Ishikawa (cell line): ENCODE measurements at regions not wholly inside any gene's neighbourhood (a gene's known extent, or its start where the extent isn't known, plus 50 kb on each side); places are given as distances from the start of the nearest gene placed in this dataset.

Experiments
- CEBPB ChIP-seq: IDR thresholded peaks from 2 replicates; pipeline ENCODE4 v1.6.1; 2012
- CREB1 ChIP-seq: IDR thresholded peaks from 2 replicates; pipeline ENCODE4 v1.6.1; 2012; ENCODE audit warnings: low read depth
- EGR1 ChIP-seq: IDR thresholded peaks from 2 replicates; pipeline ENCODE4 v1.6.1; 2012
- EP300 ChIP-seq: IDR thresholded peaks from 2 replicates; pipeline ENCODE4 v1.6.1; 2012; ENCODE audit warnings: borderline replicate concordance
- FOXM1 ChIP-seq: IDR thresholded peaks from 2 replicates; pipeline ENCODE4 v1.6.1; 2012; ENCODE audit warnings: low read depth, borderline replicate concordance
- MAX ChIP-seq: IDR thresholded peaks from 2 replicates; pipeline ENCODE4 v1.6.1; 2012
- NFIC ChIP-seq: IDR thresholded peaks from 2 replicates; pipeline ENCODE4 v1.6.1; 2012
- RAD21 ChIP-seq: IDR thresholded peaks from 2 replicates; pipeline ENCODE4 v1.6.1; 2012; ENCODE audit warnings: low read depth
- REST ChIP-seq: IDR thresholded peaks from 2 replicates; pipeline ENCODE4 v1.6.1; 2012; ENCODE audit warnings: low read depth, mild to moderate bottlenecking
- TAF1 ChIP-seq: IDR thresholded peaks from 2 replicates; pipeline ENCODE4 v1.6.1; 2012; ENCODE audit warnings: low read depth, mild to moderate bottlenecking
- TCF12 ChIP-seq: IDR thresholded peaks from 2 replicates; pipeline ENCODE4 v1.6.1; 2012; ENCODE audit warnings: low read depth
- TEAD4 ChIP-seq: IDR thresholded peaks from 2 replicates; pipeline ENCODE4 v1.6.1; 2012
- USF1 ChIP-seq: IDR thresholded peaks from 2 replicates; pipeline ENCODE4 v1.6.1; 2012
- YY1 ChIP-seq: IDR thresholded peaks from 2 replicates; pipeline ENCODE4 v1.6.1; 2012; ENCODE audit warnings: low read depth
- ZBTB7A ChIP-seq: IDR thresholded peaks from 2 replicates; pipeline ENCODE4 v1.6.1; 2012; ENCODE audit warnings: low read depth

DNA sequence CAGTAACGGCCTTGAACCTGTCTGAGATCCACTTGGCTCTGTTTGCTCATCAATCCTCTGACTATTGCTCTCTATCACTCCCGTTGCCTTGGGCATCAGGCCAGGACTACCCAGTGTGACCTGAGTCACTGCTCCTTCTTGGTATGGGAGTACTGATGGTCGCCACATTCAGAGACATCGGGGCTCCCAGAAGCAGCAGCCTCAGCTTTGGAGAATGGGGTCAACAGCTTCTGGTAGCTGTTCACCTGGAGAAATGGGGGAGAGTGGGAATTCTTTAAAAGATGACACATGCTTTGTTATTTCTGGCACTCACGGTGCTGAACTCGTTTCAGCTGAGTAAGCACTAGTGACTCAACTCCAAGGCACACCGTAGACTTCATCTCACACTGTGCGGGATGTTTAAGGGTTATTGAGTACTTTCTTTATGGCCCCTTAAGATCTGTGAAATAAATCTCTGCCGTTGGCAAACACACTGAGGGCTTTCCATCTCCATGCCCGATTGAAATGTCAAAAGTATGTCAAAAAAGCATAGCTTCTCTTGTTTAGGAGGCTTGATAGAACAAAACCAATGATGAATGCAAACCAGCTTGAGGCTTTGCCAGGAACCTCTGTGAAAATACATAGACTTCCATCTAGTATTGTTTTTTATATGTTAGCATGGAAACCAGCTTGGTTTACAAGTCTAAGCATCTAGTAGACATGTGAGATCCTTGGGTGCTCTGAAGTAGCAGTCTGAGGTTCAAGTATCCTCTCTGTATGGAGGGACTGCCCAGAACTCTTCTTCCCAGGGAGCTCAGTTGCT, 333.1 kb downstream of the CXCL12 start:
- TF ChIP-seq YY1 (no peak), TCF12 (no peak), REST (no peak), EGR1 (no peak), CEBPB (no peak), ZBTB7A (no peak), TAF1 (no peak), CREB1 (no peak), RAD21 (no peak), TEAD4 (no peak), NFIC (no peak), FOXM1 (no peak), USF1 (no peak), EP300 (no peak)

- TF ChIP-seq CREB1 (no peak), NFIC (no peak), RAD21 (no peak), TCF12 (no peak), EGR1 (no peak), FOXM1 (no peak)
Observed at GRCh38 chr10:44051091-44051490, 333.8 kb downstream of the CXCL12 start.

DNA sequence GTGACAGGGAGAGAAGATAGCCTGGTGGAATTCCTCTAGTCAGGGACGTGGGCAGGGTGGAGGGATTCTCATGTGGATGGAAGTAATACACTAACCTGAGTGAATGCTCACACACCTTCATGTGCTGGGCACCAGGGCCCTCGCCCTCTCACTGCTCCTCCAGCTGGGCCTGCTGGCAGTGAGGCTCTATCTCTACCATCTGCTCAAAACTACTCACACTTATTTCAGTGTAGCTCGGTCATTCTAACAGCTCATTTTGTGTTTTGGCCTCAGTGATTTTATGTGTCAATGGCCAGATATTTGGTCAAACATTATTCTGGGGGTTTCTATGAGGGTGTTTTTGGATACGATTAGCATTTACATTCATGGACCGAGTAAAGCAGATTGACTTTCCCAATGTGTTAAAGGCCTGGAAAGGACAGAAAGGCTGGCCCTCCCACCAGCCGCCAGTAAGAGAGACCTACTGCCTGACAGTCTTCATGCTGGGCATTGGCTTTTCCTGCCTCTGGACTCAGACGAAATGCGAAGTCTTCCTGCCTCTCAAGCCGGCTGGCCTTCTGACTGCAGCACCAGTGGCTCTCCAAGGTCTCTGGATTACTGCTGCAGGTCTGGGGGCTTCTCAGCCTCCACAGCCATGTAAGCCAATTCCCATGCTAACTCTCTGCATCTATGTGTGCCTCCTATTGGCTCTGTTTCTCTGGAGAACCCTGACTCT, 335.4 kb downstream of the CXCL12 start:
- TF ChIP-seq CREB1 (no peak), FOXM1 (no peak)

- TF ChIP-seq TCF12, result no peak
- TF ChIP-seq MAX, result no peak
- TF ChIP-seq RAD21, result no peak
- TF ChIP-seq EGR1, result no peak
- TF ChIP-seq YY1, result no peak
- no peak for TF ChIP-seq TAF1
- TF ChIP-seq USF1, result no peak
- TF ChIP-seq CEBPB, result no peak
Observed at GRCh38 chr10:44047361-44047760, 337.5 kb downstream of the CXCL12 start.

DNA sequence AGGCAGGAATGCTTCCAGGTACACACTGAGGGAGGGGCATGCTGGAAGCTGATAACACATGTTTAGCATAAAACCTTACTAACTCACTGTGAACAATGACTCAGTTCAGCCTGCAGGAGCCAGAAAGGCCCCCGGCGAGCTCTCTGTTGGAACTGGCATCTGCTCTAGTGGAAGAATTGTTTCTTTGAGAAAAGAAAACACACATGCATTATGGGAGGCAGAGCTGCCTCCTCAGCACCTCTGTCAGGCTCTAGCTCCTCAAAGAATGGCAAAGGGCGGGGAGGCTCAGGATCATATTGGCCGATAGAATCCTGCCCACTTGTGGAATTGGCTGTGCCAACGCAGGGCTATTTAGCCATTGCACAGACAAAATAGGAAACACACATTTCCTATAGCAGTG, 338.3 kb downstream of the CXCL12 start:
- no peak for TF ChIP-seq EP300
- no peak for TF ChIP-seq TAF1
- TF ChIP-seq FOXM1, result no peak
- no peak for TF ChIP-seq YY1
- TF ChIP-seq NFIC, result no peak
- TF ChIP-seq USF1, result no peak
- TF ChIP-seq CEBPB, result no peak
- no peak for TF ChIP-seq ZBTB7A
- TF ChIP-seq TEAD4, result no peak
- TF ChIP-seq EGR1, result no peak
- TF ChIP-seq TCF12, result no peak
- TF ChIP-seq REST, result no peak
- no peak for TF ChIP-seq CREB1
- TF ChIP-seq MAX, result no peak
- TF ChIP-seq RAD21, result no peak
